Fibroblast of mammary gland (primary cell): ENCODE measurements at regions not wholly inside any gene's neighbourhood (a gene's known extent, or its start where the extent isn't known, plus 50 kb on each side); places are given as distances from the start of the nearest gene placed in this dataset.

Source experiments
- DNase-seq: peaks from one replicate; pipeline ENCODE4 v3.0.0-alpha.2; 2010; ENCODE audit warnings: low read depth
- H3K4me3 ChIP-seq: 2 replicates; pipeline ENCODE4 v1.5.1; 2011; ENCODE audit warnings: low read depth, mild to moderate bottlenecking, low read length, moderate library complexity; ENCODE audit not compliant: control insufficient read depth
- CTCF ChIP-seq: conservative IDR thresholded peaks from 2 replicates; pipeline ENCODE4 v1.5.1; 2011; ENCODE audit warnings: low read depth, low read length, inconsistent platforms; ENCODE audit not compliant: control insufficient read depth, insufficient read depth

GRCh38 chr11:10398525-10398924 is 56.5 kb upstream of the AMPD3 start:
- no peak overlapping the region for H3K4me3 ChIP-seq
- no peak for TF ChIP-seq CTCF
- DNase-seq: no peak

GRCh38 chr11:10400856-10401255 is 54.2 kb upstream of the AMPD3 start:
- TF ChIP-seq CTCF: no peak
- no peak overlapping the region for H3K4me3 ChIP-seq
- DNase-seq: no peak

GRCh38 chr11:10401256-10401655 is 53.8 kb upstream of the AMPD3 start:
- TF ChIP-seq CTCF: no peak

GRCh38 chr11:10401696-10402392 is 53.2 kb upstream of the AMPD3 start:
- TF ChIP-seq CTCF: no peak
- no peak for DNase-seq
- H3K4me3 ChIP-seq: no peak overlapping the region

More at GRCh38 chr11:10401256-10401655, 53.8 kb upstream of the AMPD3 start:
- DNase-seq: no peak
- no peak overlapping the region for H3K4me3 ChIP-seq
